ENCODE measurements at regions not wholly inside any gene's neighbourhood (a gene's known extent, or its start where the extent isn't known, plus 50 kb on each side); places are given as distances from the start of the nearest gene placed in this dataset.

- no peak for TF ChIP-seq CTCF (IDR thresholded peaks at IDR 0.05; ENCODE audit: insufficient read depth, low read length, poor library complexity, severe bottlenecking)
- no peak for TF ChIP-seq EZH2phosphoT487 (conservative IDR thresholded peaks at IDR 0.05; ENCODE audit: low read length)
Measured at GRCh38 chr4:120445186-120445585, 378.5 kb upstream of the MAD2L1 start.
